HepG2 (cell line): ENCODE measurements at regions not wholly inside any gene's neighbourhood (a gene's known extent, or its start where the extent isn't known, plus 50 kb on each side); places are given as distances from the start of the nearest gene placed in this dataset.
A peak's percentile ranks its signal among the peaks of the same experiment; 100 is the strongest.

Experiments
- ATAC-seq: fragments of 200-7000 bp; cut with Tn5 transposase; 3 replicates; pipeline ENCODE4 v1.9.1; 2020; ENCODE audit warnings: mild to moderate bottlenecking, moderate library complexity
- BruUV-seq: library from RNA; stranded (reverse); fragments of 400-500 nt; replicated peaks from 2 replicates; lab custom pipeline; 2021; lab: Mats Ljungman, UMichigan
- CTCF ChIA-PET: fragments of 300-600 bp; formaldehyde crosslinking; extraction: SDS; loops from one replicate; lab custom pipeline; 2021; ENCODE audit warnings: low total read pairs, inconsistent platforms, low intra/inter-chr PET ratio; lab: Yijun Ruan, JAX
- POLR2A ChIA-PET: fragments of 350-600 bp; sonication (Branson Sonifier 250); formaldehyde crosslinking; loops from one replicate; lab custom pipeline; 2020; ENCODE audit warnings: antibody characterized with exemption, inconsistent platforms; lab: Yijun Ruan, JAX
- DNase-seq: peaks from one replicate; pipeline ENCODE4 v3.0.0-alpha.2; 2015; ENCODE audit warnings: low spot score
- FAIRE-seq: peaks from 3 replicates; lab custom pipeline; 2011; peaks lifted over from hg19 to GRCh38; lab: Jason Lieb, UNC
- H2AFZ ChIP-seq: one replicate; pipeline ENCODE4 v1.6.1; 2011; ENCODE audit warnings: low read length, inconsistent platforms
- H3K27ac ChIP-seq: fragments of 300-600 bp; 3 replicates; pipeline ENCODE4 v1.8.0; 2011; ENCODE audit warnings: mixed run types, mild to moderate bottlenecking, mixed read lengths, low read length, inconsistent platforms; ENCODE audit not compliant: insufficient read depth; ENCODE audit errors: extremely low read length
- H3K27me3 ChIP-seq, 2 experiments: fragments of 200-600 bp in 1 of 2; 2 replicates in 1 of 2; 3 replicates in 1 of 2; pipeline versions ENCODE4 v1.6.0 to v1.8.0; 2011; ENCODE audit warnings: low read length in 2 of 2, mild to moderate bottlenecking in 2 of 2, moderate library complexity in 2 of 2, inconsistent platforms in 1 of 2; ENCODE audit not compliant: insufficient read depth in 2 of 2, control insufficient read depth in 1 of 2
- H3K36me3 ChIP-seq, 2 experiments: fragments of 200-600 bp in 1 of 2; replicated peaks in 1 of 2; 2 replicates in 1 of 2; 3 replicates in 1 of 2; pipeline versions ENCODE4 v1.5.1 to v1.8.0; 2011; ENCODE audit warnings: low read length in 2 of 2, inconsistent platforms in 1 of 2; ENCODE audit not compliant: insufficient read depth in 2 of 2, control insufficient read depth in 1 of 2
- H3K4me1 ChIP-seq: 2 replicates; pipeline ENCODE4 v1.5.1; 2012; ENCODE audit warnings: low read length, inconsistent platforms; ENCODE audit not compliant: insufficient read depth
- H3K4me2 ChIP-seq: 2 replicates; pipeline ENCODE4 v1.6.0; 2011; ENCODE audit warnings: low read depth, low read length, inconsistent platforms
- H3K4me3 ChIP-seq, 3 experiments: fragments of 200-600 bp in 1 of 3; sonication (generic), shearing (Covaris generic) in 1 of 3; replicated peaks in 1 of 3; 2 replicates each; pipeline ENCODE4 v1.5.1; 2011 to 2016; ENCODE audit warnings: low read length in 3 of 3, inconsistent platforms in 2 of 3, low read depth in 2 of 3, mild to moderate bottlenecking in 2 of 3, control low read depth in 1 of 3, mixed read lengths in 1 of 3; ENCODE audit not compliant: insufficient read depth in 1 of 3
- H3K79me2 ChIP-seq: one replicate; pipeline ENCODE4 v1.6.1; 2011; ENCODE audit warnings: low read length, inconsistent platforms; ENCODE audit not compliant: insufficient read depth
- H3K9ac ChIP-seq: 2 replicates; pipeline ENCODE4 v1.6.0; 2011; ENCODE audit warnings: mild to moderate bottlenecking, low read depth, low read length, inconsistent platforms; ENCODE audit not compliant: insufficient read depth
- H3K9me3 ChIP-seq: 2 replicates; pipeline ENCODE4 v1.5.1; 2012; ENCODE audit warnings: mild to moderate bottlenecking, low read length
- H4K20me1 ChIP-seq: 2 replicates; pipeline ENCODE4 v1.6.0; 2011; ENCODE audit warnings: inconsistent platforms, mild to moderate bottlenecking, low read length, moderate library complexity; ENCODE audit not compliant: insufficient read depth
- DZIP1 ChIP-seq: sonication (generic); formaldehyde crosslinking; IDR thresholded peaks from 2 replicates; pipeline ENCODE4 v1.5.0; 2020; ENCODE audit warnings: mild to moderate bottlenecking, missing genetic modification reagents
- KDM1A ChIP-seq: IDR thresholded peaks from 2 replicates; pipeline ENCODE4 v1.6.1; 2016; ENCODE audit warnings: missing compliant biosample characterization
- LRRFIP1 ChIP-seq: sonication (generic); formaldehyde crosslinking; conservative IDR thresholded peaks from 2 replicates; pipeline ENCODE4 v1.4.0; 2020; ENCODE audit warnings: missing genetic modification reagents
- PPARG ChIP-seq: conservative IDR thresholded peaks from 2 replicates; pipeline ENCODE4 v1.6.1; 2016; ENCODE audit warnings: missing biosample characterization, missing genetic modification reagents
- PRDM10 ChIP-seq: sonication (generic); formaldehyde crosslinking; IDR thresholded peaks from 2 replicates; pipeline ENCODE4 v1.4.0; 2020; ENCODE audit warnings: low read depth, missing genetic modification reagents
- ZNF431 ChIP-seq: sonication (generic); formaldehyde crosslinking; IDR thresholded peaks from 2 replicates; pipeline ENCODE4 v1.9.0; 2022; ENCODE audit warnings: missing genetic modification reagents, low read depth, mild to moderate bottlenecking, borderline replicate concordance
- ZNF749 ChIP-seq: sonication (generic); formaldehyde crosslinking; IDR thresholded peaks from 2 replicates; pipeline ENCODE4 v1.8.0; 2022; ENCODE audit warnings: mild to moderate bottlenecking, missing genetic modification reagents, moderate library complexity, borderline replicate concordance
- WGBS: methylation state at CpG from one replicate; pipeline ENCODE4 v1.1.6; 2017; ENCODE audit warnings: low lambda C conversion rate; 5-methylcytosine and 5-hydroxymethylcytosine counted together
- in situ Hi-C: cut with HindIII; loops from 2 replicates; pipeline ENCODE4 v1.10.0; 2017; ENCODE audit warnings: low pct_unique_long_range_greater_than_20kb; ENCODE audit not compliant: extremely low pct_ligation_motif_present
- intact Hi-C: fragments of 100-400 bp; cut with micrococcal nuclease; formaldehyde crosslinking; loops from one replicate; pipeline ENCODE4 v1.10.0; 2022; ENCODE audit not compliant: unreplicated experiment

- TF ChIP-seq PRDM10 (CRISPR knock-in tag), result no peak
- no peak for TF ChIP-seq DZIP1 (CRISPR knock-in tag)
Observed at GRCh38 chr1:58903514-58904298, 119.9 kb upstream of the JUN start (continued).

- DNase-seq, result no peak
- ATAC-seq, result no peak
- CTCF ChIA-PET, result no interaction called here
- no peaks in the 10 kb centered on the region for H3K79me2 ChIP-seq
- WGBS, result 45% methylated on average over 7 of the region's 8 CpGs
- H3K27ac ChIP-seq, result peak overlapping the region; percentile 89
- no peaks in the 10 kb centered on the region for H4K20me1 ChIP-seq
- H3K4me3 ChIP-seq, result peak overlapping the region; percentile 63 to 71 (median 66)
- no peaks in the 10 kb centered on the region for H3K9me3 ChIP-seq
- H3K4me2 ChIP-seq, result peak overlapping the region; percentile 99
- POLR2A ChIA-PET, result no interaction called here
- H3K27me3 ChIP-seq, result no peaks in the 10 kb centered on the region
- no peaks in the 10 kb centered on the region for H3K36me3 ChIP-seq
- H3K9ac ChIP-seq, result peak overlapping the region; percentile 88
- intact Hi-C loops, result loop anchor here (10.0 kb wide), 1 partner anchor 150 kb away; no protein-coding TSS in a partner anchor
- peaks cover 71% of the 10 kb centered on the region for H3K4me1 ChIP-seq
- H2AFZ ChIP-seq, result no peak overlapping the region
- in situ Hi-C loops, result no loop called here
- no peak for FAIRE-seq
- BruUV-seq, result no TSS peak
- TF ChIP-seq ZNF749 (CRISPR knock-in tag), result 0 out of 2 replicates have a peak, but pooled peaks have one; percentile 12
- peak; percentile 98 for TF ChIP-seq KDM1A
- TF ChIP-seq LRRFIP1 (CRISPR knock-in tag), result no peak
- 0 out of 2 replicates have a peak, but pooled peaks have one; percentile 6 for TF ChIP-seq PPARG (CRISPR knock-in tag)
- no peak for TF ChIP-seq ZNF431 (CRISPR knock-in tag)
Observed at GRCh38 chr1:58904299-58905125, 120.7 kb upstream of the JUN start.
